ENCODE measurements at regions not wholly inside any gene's neighbourhood (a gene's known extent, or its start where the extent isn't known, plus 50 kb on each side); places are given as distances from the start of the nearest gene placed in this dataset.
A peak's percentile ranks its signal among the peaks of the same experiment; 100 is the strongest.
"Not testable (repeated sequence)": the region's sequence is repeated elsewhere in the genome, so short reads cannot be mapped to it uniquely, and the experiment has no call there.

DNA sequence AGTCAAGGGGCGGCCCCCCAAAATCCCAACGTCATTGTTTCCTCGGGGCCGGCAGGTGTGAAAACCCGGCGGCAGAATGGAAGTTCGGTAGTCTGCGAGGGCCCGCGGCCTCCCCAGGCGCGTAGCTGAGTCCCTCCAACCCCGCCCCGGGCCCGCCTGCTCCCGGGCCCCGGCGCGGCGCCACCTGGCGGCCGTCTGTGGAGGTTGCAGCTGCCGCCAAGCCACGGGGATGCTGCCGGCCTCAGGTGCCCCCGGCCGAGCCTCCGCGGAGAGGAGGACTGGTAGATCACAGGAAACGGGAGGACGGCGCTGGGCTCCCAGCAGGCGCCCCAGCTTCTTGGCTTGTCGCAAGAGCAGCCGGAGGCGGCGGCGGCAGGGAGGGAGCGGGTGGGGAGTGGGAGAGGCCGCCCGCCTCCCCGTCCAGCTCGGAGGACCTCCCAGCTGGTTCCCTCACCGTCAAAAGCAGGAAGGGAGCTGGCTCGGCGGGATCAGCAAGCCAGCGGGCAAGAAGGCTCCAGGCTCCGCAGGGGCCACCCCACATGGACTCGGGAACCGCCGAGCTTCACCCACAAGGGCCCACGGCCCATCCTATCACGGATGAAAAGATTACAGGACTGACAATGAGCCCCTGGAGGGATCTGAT, 86.7 kb downstream of the FAM72C start:
- H2BK15ac ChIP-seq (ENCODE audit: low read length); H3K36me3 ChIP-seq (ENCODE audit: control insufficient read depth in 2 of 4, insufficient read depth in 4 of 4, low read length in 3 of 4); CTCF ChIA-PET (ENCODE audit: partially characterized antibody); H2BK5ac ChIP-seq (ENCODE audit: low read depth, low read length); H4K5ac ChIP-seq (ENCODE audit: insufficient read length, low read depth, low read length); H2AK5ac ChIP-seq (ENCODE audit: low read depth, low read length); H2BK12ac ChIP-seq (ENCODE audit: low read depth, low read length); H3K4me1 ChIP-seq (replicated peaks in 1 of 4; ENCODE audit: control insufficient read depth in 3 of 4, insufficient read depth in 4 of 4, low read length in 3 of 4); H3K18ac ChIP-seq (ENCODE audit: extremely low read depth, low read length); H4K91ac ChIP-seq (replicated peaks; ENCODE audit: insufficient read length, low read length); H3K4me2 ChIP-seq (ENCODE audit: insufficient read depth in 1 of 2, low read depth in 2 of 2, low read length in 2 of 2); H3K27ac ChIP-seq (ENCODE audit: low read depth, low read length); H2BK120ac ChIP-seq (replicated peaks; ENCODE audit: low read depth, low read length); H3K9me3 ChIP-seq (ENCODE audit: insufficient read depth in 2 of 2, low read depth in 1 of 2, low read length in 1 of 2); H3K27me3 ChIP-seq (replicated peaks in 1 of 4; ENCODE audit: control insufficient read depth in 3 of 4, extremely low read depth in 1 of 4, insufficient read depth in 3 of 4, low read length in 3 of 4); H3K9ac ChIP-seq (replicated peaks in 1 of 4; ENCODE audit: extremely low read depth in 1 of 4, low read depth in 3 of 4, low read length in 3 of 4); H2BK20ac ChIP-seq (ENCODE audit: low read length); H3K4me3 ChIP-seq (ENCODE audit: extremely low read depth in 1 of 4, insufficient read depth in 2 of 4, low read depth in 3 of 4, low read length in 4 of 4); FAIRE-seq; H4K8ac ChIP-seq (ENCODE audit: extremely low read depth, insufficient read depth, low read length); H3K23me2 ChIP-seq (ENCODE audit: low read depth, low read length); H3K79me1 ChIP-seq (ENCODE audit: low read depth, low read length); H3K79me2 ChIP-seq (ENCODE audit: control insufficient read depth in 1 of 2, insufficient read depth in 2 of 2, low read length in 2 of 2); H3K23ac ChIP-seq (ENCODE audit: insufficient read length); H3K14ac ChIP-seq (ENCODE audit: insufficient read length); H4K20me1 ChIP-seq (replicated peaks in 1 of 2; ENCODE audit: control insufficient read depth in 1 of 2, insufficient read depth in 2 of 2, low read length in 2 of 2); H2AFZ ChIP-seq (ENCODE audit: low read length); DNase-seq (ENCODE audit: low read depth in 1 of 2, low spot score in 2 of 2); POLR2A ChIA-PET (ENCODE audit: partially characterized antibody); H3K4ac ChIP-seq (replicated peaks; ENCODE audit: insufficient read length, low read depth, low read length); H3K56ac ChIP-seq (replicated peaks; ENCODE audit: insufficient read length, low read depth, low read length): not testable (repeated sequence)
- WGBS, 2 experiments (ENCODE audit: extremely low coverage in 1 of 2, insufficient coverage in 1 of 2, insufficient read length in 1 of 2, insufficient replicate concordance in 2 of 2, low coverage in 1 of 2, low lambda C conversion rate in 2 of 2, missing lambda C conversion rate in 1 of 2) = no CpG with 5 or more reads among the region's 53 CpGs

DNA sequence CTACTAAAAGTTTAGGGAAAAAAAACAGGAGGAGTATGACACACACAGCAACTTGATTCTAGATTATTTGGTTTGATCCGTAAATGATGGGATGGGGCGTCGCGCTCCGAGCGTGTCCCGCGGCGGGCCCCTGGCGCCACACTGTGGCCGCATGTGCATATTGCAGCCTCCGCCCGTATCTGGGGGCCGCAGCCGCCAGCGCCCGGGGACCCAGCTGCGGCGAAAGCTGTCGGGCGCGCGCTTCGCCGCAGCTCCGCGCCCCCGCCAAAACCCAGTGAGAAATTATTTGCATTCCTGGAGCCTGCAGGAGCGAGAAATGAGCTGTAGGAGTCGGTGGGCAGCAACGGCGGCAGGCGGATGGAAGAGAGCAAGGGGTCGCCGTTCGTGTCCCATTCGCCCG, 87.3 kb downstream of the FAM72C start:
- H3K23ac ChIP-seq (ENCODE audit: insufficient read length); H3K23me2 ChIP-seq (ENCODE audit: low read depth, low read length); H3K79me1 ChIP-seq (ENCODE audit: low read depth, low read length); H3K18ac ChIP-seq (ENCODE audit: extremely low read depth, low read length); H4K8ac ChIP-seq (ENCODE audit: extremely low read depth, insufficient read depth, low read length); H2BK15ac ChIP-seq (ENCODE audit: low read length); H4K5ac ChIP-seq (ENCODE audit: insufficient read length, low read depth, low read length); H3K79me2 ChIP-seq (ENCODE audit: control insufficient read depth in 1 of 2, insufficient read depth in 2 of 2, low read length in 2 of 2); H2AK5ac ChIP-seq (ENCODE audit: low read depth, low read length); H2BK120ac ChIP-seq (replicated peaks; ENCODE audit: low read depth, low read length); H3K36me3 ChIP-seq (ENCODE audit: control insufficient read depth in 2 of 4, insufficient read depth in 4 of 4, low read length in 3 of 4); H3K9me3 ChIP-seq (ENCODE audit: insufficient read depth in 2 of 2, low read depth in 1 of 2, low read length in 1 of 2); H3K4me3 ChIP-seq (ENCODE audit: extremely low read depth in 1 of 4, insufficient read depth in 2 of 4, low read depth in 3 of 4, low read length in 4 of 4); H3K4me2 ChIP-seq (ENCODE audit: insufficient read depth in 1 of 2, low read depth in 2 of 2, low read length in 2 of 2); H3K56ac ChIP-seq (replicated peaks; ENCODE audit: insufficient read length, low read depth, low read length); H3K4ac ChIP-seq (replicated peaks; ENCODE audit: insufficient read length, low read depth, low read length); H2AFZ ChIP-seq (ENCODE audit: low read length); H2BK12ac ChIP-seq (ENCODE audit: low read depth, low read length); H4K20me1 ChIP-seq (replicated peaks in 1 of 2; ENCODE audit: control insufficient read depth in 1 of 2, insufficient read depth in 2 of 2, low read length in 2 of 2); H4K91ac ChIP-seq (replicated peaks; ENCODE audit: insufficient read length, low read length); H2BK20ac ChIP-seq (ENCODE audit: low read length); CTCF ChIA-PET (ENCODE audit: partially characterized antibody); H2BK5ac ChIP-seq (ENCODE audit: low read depth, low read length); H3K4me1 ChIP-seq (replicated peaks in 1 of 4; ENCODE audit: control insufficient read depth in 3 of 4, insufficient read depth in 4 of 4, low read length in 3 of 4); H3K27me3 ChIP-seq (replicated peaks in 1 of 4; ENCODE audit: control insufficient read depth in 3 of 4, extremely low read depth in 1 of 4, insufficient read depth in 3 of 4, low read length in 3 of 4); H3K14ac ChIP-seq (ENCODE audit: insufficient read length); H3K27ac ChIP-seq (ENCODE audit: low read depth, low read length); FAIRE-seq; POLR2A ChIA-PET (ENCODE audit: partially characterized antibody); H3K9ac ChIP-seq (replicated peaks in 1 of 4; ENCODE audit: extremely low read depth in 1 of 4, low read depth in 3 of 4, low read length in 3 of 4): not testable (repeated sequence)
- WGBS, 2 experiments (ENCODE audit: extremely low coverage in 1 of 2, insufficient coverage in 1 of 2, insufficient read length in 1 of 2, insufficient replicate concordance in 2 of 2, low coverage in 1 of 2, low lambda C conversion rate in 2 of 2, missing lambda C conversion rate in 1 of 2) = no CpG with 5 or more reads among the region's 38 CpGs
- DNase-seq (ENCODE audit: low read depth in 1 of 2, low spot score in 2 of 2) = peak in 1 of 2 experiments; percentile 54
